Stimulated activated CD4-positive, alpha-beta T cell treated with anti-CD3 and anti-CD28 coated beads, Interleukin-4, amount 100 ng/mL, for 48 hours (primary cell): ENCODE measurements at regions not wholly inside any gene's neighbourhood (a gene's known extent, or its start where the extent isn't known, plus 50 kb on each side); places are given as distances from the start of the nearest gene placed in this dataset.

Experiments used
- DNase-seq, 2 donors: peaks; one replicate each; pipeline ENCODE4 v3.0.0-alpha.2; 2020; ENCODE audit warnings: low read depth in 2 of 2

GRCh38 chr5:109945097-109945678 is 255.5 kb downstream of the MAN2A1 start:
- DNase-seq: no peak

GRCh38 chr5:109945723-109946480 is 256.2 kb downstream of the MAN2A1 start:
- DNase-seq: no peak

- DNase-seq: no peak
These were observed 256.9 kb downstream of the MAN2A1 start for GRCh38 chr5:109946610-109947009.

GRCh38 chr5:109947667-109948066 is 257.9 kb downstream of the MAN2A1 start:
- DNase-seq: no peak

GRCh38 chr5:109950634-109951033 is 260.9 kb downstream of the MAN2A1 start:
- DNase-seq: no peak

- DNase-seq: no peak
These were observed 261.6 kb downstream of the MAN2A1 start for GRCh38 chr5:109951348-109951747.

GRCh38 chr5:109951758-109952157 is 262.0 kb downstream of the MAN2A1 start:
- no peak for DNase-seq

GRCh38 chr5:109953761-109954160 is 264.0 kb downstream of the MAN2A1 start:
- no peak for DNase-seq

- no peak for DNase-seq
These were observed 267.2 kb downstream of the MAN2A1 start for GRCh38 chr5:109956884-109957283.

- DNase-seq: no peak
These were observed 268.4 kb downstream of the MAN2A1 start for GRCh38 chr5:109958082-109958481.

- DNase-seq: no peak
These were observed 269.9 kb downstream of the MAN2A1 start for GRCh38 chr5:109959652-109960051.

GRCh38 chr5:109961751-109962150 is 272.0 kb downstream of the MAN2A1 start:
- DNase-seq: no peak

- DNase-seq: no peak
These were observed 273.3 kb downstream of the MAN2A1 start for GRCh38 chr5:109962882-109963603.

GRCh38 chr5:109964136-109964535 is 274.4 kb downstream of the MAN2A1 start:
- DNase-seq: no peak

- DNase-seq: no peak
These were observed 275.9 kb downstream of the MAN2A1 start for GRCh38 chr5:109965634-109966033.

- no peak for DNase-seq
These were observed 282.2 kb downstream of the MAN2A1 start for GRCh38 chr5:109971968-109972367.

GRCh38 chr5:109981979-109982378 is 292.3 kb downstream of the MAN2A1 start:
- no peak for DNase-seq

GRCh38 chr5:109982966-109983534 is 293.3 kb downstream of the MAN2A1 start:
- no peak for DNase-seq

GRCh38 chr5:109986726-109987125 is 297.0 kb downstream of the MAN2A1 start:
- DNase-seq: no peak

GRCh38 chr5:109987355-109987754 is 297.6 kb downstream of the MAN2A1 start:
- DNase-seq: no peak

- DNase-seq: no peak
These were observed 298.2 kb downstream of the MAN2A1 start for GRCh38 chr5:109987970-109988369.

GRCh38 chr5:109989161-109989560 is 299.4 kb downstream of the MAN2A1 start:
- no peak for DNase-seq
